NCI-H82 treated with DMSO at 0.1 percent for 48 hours (cell line): ENCODE measurements at regions not wholly inside any gene's neighbourhood (a gene's known extent, or its start where the extent isn't known, plus 50 kb on each side); places are given as distances from the start of the nearest gene placed in this dataset.

Source experiments
- DNase-seq: peaks from one replicate; lab custom pipeline; 2025; ENCODE audit not compliant: unreplicated experiment; lab: John Stamatoyannopoulos, UW

GRCh38 chr3:168895419-168895818 lies 768.1 kb downstream of the MECOM start:
- DNase-seq: no peak

GRCh38 chr3:168894214-168894613 lies 769.3 kb downstream of the MECOM start:
- no peak for DNase-seq

- DNase-seq: no peak
Measured at GRCh38 chr3:168889666-168890065, 773.8 kb downstream of the MECOM start.

GRCh38 chr3:168888781-168889180 lies 774.7 kb downstream of the MECOM start:
- no peak for DNase-seq

GRCh38 chr3:168885028-168885427 lies 778.5 kb downstream of the MECOM start:
- DNase-seq: no peak

GRCh38 chr3:168884353-168884903 lies 779.1 kb downstream of the MECOM start:
- no peak for DNase-seq

GRCh38 chr3:168883145-168883544 lies 780.4 kb downstream of the MECOM start:
- DNase-seq: no peak

GRCh38 chr3:168881804-168882203 lies 781.7 kb downstream of the MECOM start:
- no peak for DNase-seq

- DNase-seq: no peak
Measured at GRCh38 chr3:168878655-168879054, 782.9 kb upstream of the GOLIM4 start.

GRCh38 chr3:168877899-168878298 lies 782.2 kb upstream of the GOLIM4 start:
- no peak for DNase-seq

GRCh38 chr3:168876346-168877035 lies 780.8 kb upstream of the GOLIM4 start:
- no peak for DNase-seq

GRCh38 chr3:168872826-168873225 lies 777.1 kb upstream of the GOLIM4 start:
- DNase-seq: no peak

- no peak for DNase-seq
Measured at GRCh38 chr3:168870892-168871291, 775.2 kb upstream of the GOLIM4 start.

GRCh38 chr3:168865022-168865551 lies 769.4 kb upstream of the GOLIM4 start:
- no peak for DNase-seq

GRCh38 chr3:168864107-168865021 lies 768.6 kb upstream of the GOLIM4 start:
- DNase-seq: no peak

- DNase-seq: no peak
Measured at GRCh38 chr3:168863561-168863960, 767.8 kb upstream of the GOLIM4 start.

GRCh38 chr3:168862466-168862865 lies 766.7 kb upstream of the GOLIM4 start:
- no peak for DNase-seq

- no peak for DNase-seq
Measured at GRCh38 chr3:168860592-168860991, 764.9 kb upstream of the GOLIM4 start.

GRCh38 chr3:168860028-168860427 lies 764.3 kb upstream of the GOLIM4 start:
- no peak for DNase-seq

- DNase-seq: no peak
Measured at GRCh38 chr3:168859574-168859973, 763.9 kb upstream of the GOLIM4 start.

- no peak for DNase-seq
Measured at GRCh38 chr3:168859143-168859542, 763.4 kb upstream of the GOLIM4 start.

- DNase-seq: no peak
Measured at GRCh38 chr3:168858327-168858726, 762.6 kb upstream of the GOLIM4 start.
